Liver (tissue), 8 donors: ENCODE measurements at regions not wholly inside any gene's neighbourhood (a gene's known extent, or its start where the extent isn't known, plus 50 kb on each side); places are given as distances from the start of the nearest gene placed in this dataset.

ENCODE experiments used
- DNase-seq: peaks from one replicate; pipeline ENCODE4 v3.0.0-alpha.2; 2017; ENCODE audit warnings: low spot score
- H3K27ac ChIP-seq, 2 donors: one replicate each; pipeline ENCODE4 v1.7.0; 2013; ENCODE audit warnings: inconsistent platforms in 2 of 2, low read length in 2 of 2, control low read depth in 1 of 2, low read depth in 1 of 2, mild to moderate bottlenecking in 1 of 2
- H3K27me3 ChIP-seq, 4 donors: one replicate each; pipeline versions ENCODE4 v1.6.1 to v1.7.0; 2013; ENCODE audit warnings: low read length in 3 of 4, inconsistent platforms in 1 of 4, mild to moderate bottlenecking in 1 of 4, moderate library complexity in 1 of 4; ENCODE audit not compliant: control insufficient read depth in 4 of 4, insufficient read depth in 4 of 4
- H3K36me3 ChIP-seq, 4 donors: one replicate each; pipeline versions ENCODE4 v1.6.1 to v1.7.0; 2013; ENCODE audit warnings: low read length in 3 of 4, mild to moderate bottlenecking in 3 of 4, low read depth in 1 of 4, moderate library complexity in 1 of 4; ENCODE audit not compliant: control insufficient read depth in 4 of 4, insufficient read depth in 3 of 4
- H3K4me1 ChIP-seq, 4 donors: one replicate each; pipeline versions ENCODE4 v1.6.1 to v1.7.0; 2013; ENCODE audit warnings: low read length in 3 of 4, mild to moderate bottlenecking in 3 of 4, moderate library complexity in 1 of 4; ENCODE audit not compliant: control insufficient read depth in 4 of 4, insufficient read depth in 4 of 4
- H3K4me3 ChIP-seq, 3 donors: one replicate each; pipeline versions ENCODE4 v1.6.1 to v1.7.0; 2013; ENCODE audit warnings: low read length in 3 of 3, control low read depth in 1 of 3, low read depth in 1 of 3, mild to moderate bottlenecking in 1 of 3
- H3K9ac ChIP-seq, 2 donors: one replicate each; pipeline ENCODE4 v1.7.0; 2013; ENCODE audit warnings: low read length in 2 of 2, mild to moderate bottlenecking in 2 of 2, moderate library complexity in 2 of 2, control low read depth in 1 of 2, low read depth in 1 of 2
- H3K9me3 ChIP-seq, 4 donors: one replicate each; pipeline versions ENCODE4 v1.6.1 to v1.7.0; 2013; ENCODE audit warnings: low read length in 3 of 4; ENCODE audit not compliant: control insufficient read depth in 4 of 4
- ATF3 ChIP-seq: IDR thresholded peaks from 2 replicates; pipeline ENCODE4 v1.6.1; 2016; ENCODE audit warnings: antibody characterized with exemption
- CTCF ChIP-seq: fragments of 150-350 bp; IDR thresholded peaks from 2 replicates; pipeline ENCODE4 v1.5.1; 2017; ENCODE audit warnings: improper control_type of control experiment, low read depth, low read length; ENCODE audit not compliant: missing input control
- FOXA1 ChIP-seq: IDR thresholded peaks from 2 replicates; pipeline ENCODE4 v1.6.1; 2016; ENCODE audit warnings: antibody characterized with exemption
- FOXA2 ChIP-seq: IDR thresholded peaks from 2 replicates; pipeline ENCODE4 v1.6.1; 2016; ENCODE audit warnings: antibody characterized with exemption
- GABPA ChIP-seq, 2 donors: IDR thresholded peaks in 1 of 2; conservative IDR thresholded peaks in 1 of 2; 2 replicates each; pipeline ENCODE4 v1.6.1; 2016; ENCODE audit warnings: antibody characterized with exemption in 2 of 2, mild to moderate bottlenecking in 1 of 2, moderate library complexity in 1 of 2
- HNF4A ChIP-seq, 2 donors: conservative IDR thresholded peaks; 2 replicates each; pipeline ENCODE4 v1.6.1; 2016; ENCODE audit warnings: antibody characterized with exemption in 2 of 2, mild to moderate bottlenecking in 2 of 2
- HNF4G ChIP-seq: IDR thresholded peaks from 2 replicates; pipeline ENCODE4 v1.6.1; 2016; ENCODE audit warnings: antibody characterized with exemption
- JUND ChIP-seq, 2 donors: IDR thresholded peaks; 2 replicates each; pipeline ENCODE4 v1.6.1; 2016; ENCODE audit warnings: antibody characterized with exemption in 2 of 2
- MAX ChIP-seq: IDR thresholded peaks from 2 replicates; pipeline ENCODE4 v1.6.1; 2016; ENCODE audit warnings: antibody characterized with exemption
- NR2F2 ChIP-seq: IDR thresholded peaks from 2 replicates; pipeline ENCODE4 v1.6.1; 2016; ENCODE audit warnings: antibody characterized with exemption
- RAD21 ChIP-seq, 2 donors: IDR thresholded peaks; 2 replicates each; pipeline ENCODE4 v1.6.1; 2016; ENCODE audit warnings: antibody characterized with exemption in 2 of 2, mild to moderate bottlenecking in 2 of 2
- REST ChIP-seq: IDR thresholded peaks from 2 replicates; pipeline ENCODE4 v1.6.1; 2016; ENCODE audit warnings: antibody characterized with exemption, mild to moderate bottlenecking
- RXRA ChIP-seq, 2 donors: IDR thresholded peaks; 2 replicates each; pipeline ENCODE4 v1.6.1; 2017 to 2018; ENCODE audit warnings: antibody characterized with exemption in 2 of 2, mild to moderate bottlenecking in 1 of 2
- SP1 ChIP-seq: IDR thresholded peaks from 2 replicates; pipeline ENCODE4 v1.6.1; 2018; ENCODE audit warnings: antibody characterized with exemption, mild to moderate bottlenecking
- YY1 ChIP-seq: IDR thresholded peaks from 2 replicates; pipeline ENCODE4 v1.6.1; 2016; ENCODE audit warnings: antibody characterized with exemption, mild to moderate bottlenecking
- ZBTB33 ChIP-seq: IDR thresholded peaks from 2 replicates; pipeline ENCODE4 v1.6.1; 2016; ENCODE audit warnings: antibody characterized with exemption
- WGBS: extraction: QIAGEN DNeasy Blood & Tissue Kit; methylation state at CpG from one replicate; pipeline ENCODE4 v1.1.7; 2013; 5-methylcytosine and 5-hydroxymethylcytosine counted together
- donor health status: healthy.
- donor health status: healthy.
- donor health status: healthy.
- donor health status: healthy.
- donor health status: healthy.

GRCh38 chr4:74665876-74666275 is 128.4 kb downstream of the BTC start:
- 86% methylated on average over 3 of the region's 3 CpGs for WGBS
- no peak for DNase-seq
- no peaks in the 10 kb centered on the region for H3K9me3 ChIP-seq
- no peak overlapping the region for H3K4me3 ChIP-seq
- peaks cover 0 to 2% (median 0%) of the 10 kb centered on the region in 4 donors for H3K27me3 ChIP-seq
- H3K36me3 ChIP-seq = no peaks in the 10 kb centered on the region
- no peak overlapping the region for H3K9ac ChIP-seq
- H3K4me1 ChIP-seq = no peaks in the 10 kb centered on the region
- TF ChIP-seq CTCF (no peak), YY1 (no peak), ZBTB33 (no peak), GABPA (IDR thresholded peaks at IDR 0.05 in 1 of 2, conservative IDR thresholded peaks at IDR 0.05 in 1 of 2) (no peak), MAX (no peak), FOXA1 (no peak), NR2F2 (no peak), FOXA2 (no peak), HNF4A (conservative IDR thresholded peaks at IDR 0.05) (no peak), JUND (IDR thresholded peaks at IDR 0.05) (no peak), SP1 (no peak), RXRA (IDR thresholded peaks at IDR 0.05) (no peak), HNF4G (no peak)
- no peak overlapping the region for H3K27ac ChIP-seq

GRCh38 chr4:74667438-74667837 is 126.9 kb downstream of the BTC start:
- Histone ChIP-seq H3K36me3 (no peaks in the 10 kb centered on the region), H3K4me1 (no peaks in the 10 kb centered on the region), H3K4me3 (no peak overlapping the region), H3K27ac (no peak overlapping the region), H3K27me3 (peaks cover 0 to 2% (median 0%) of the 10 kb centered on the region in 4 donors), H3K9me3 (no peaks in the 10 kb centered on the region), H3K9ac (no peak overlapping the region)
- TF ChIP-seq FOXA2 (no peak), NR2F2 (no peak), FOXA1 (no peak), ATF3 (no peak), SP1 (no peak), GABPA (IDR thresholded peaks at IDR 0.05 in 1 of 2, conservative IDR thresholded peaks at IDR 0.05 in 1 of 2) (no peak), CTCF (no peak), REST (no peak), MAX (no peak), HNF4A (conservative IDR thresholded peaks at IDR 0.05) (no peak), RXRA (IDR thresholded peaks at IDR 0.05) (no peak), RAD21 (IDR thresholded peaks at IDR 0.05) (no peak), YY1 (no peak), ZBTB33 (no peak)
- no peak for DNase-seq
